T-helper 17 cell (primary cell): ENCODE measurements at regions not wholly inside any gene's neighbourhood (a gene's known extent, or its start where the extent isn't known, plus 50 kb on each side); places are given as distances from the start of the nearest gene placed in this dataset.

Experiments
- ATAC-seq: fragments of 150-1000 bp; cut with Tn5 transposase; 2 replicates; pipeline ENCODE4 v1.10.0; 2021; ENCODE audit warnings: mild to moderate bottlenecking, moderate library complexity
- DNase-seq, 3 donors: peaks; one replicate each; pipeline versions ENCODE4 v3.0.0 to v3.0.0-alpha.2; 2020 to 2021
- H3K9me3 ChIP-seq: one replicate; pipeline ENCODE4 v1.7.0; 2013; ENCODE audit warnings: low read length, mild to moderate bottlenecking; ENCODE audit not compliant: control insufficient read depth, poor library complexity, severe bottlenecking
- H3K27ac Mint-ChIP-seq: one replicate; pipeline ENCODE4 v1.8.0; 2022; ENCODE audit warnings: mild to moderate bottlenecking, moderate library complexity, mixed read lengths
- H3K27me3 Mint-ChIP-seq: one replicate; pipeline ENCODE4 v1.8.0; 2022; ENCODE audit warnings: mixed read lengths
- H3K36me3 Mint-ChIP-seq: one replicate; pipeline ENCODE4 v1.8.0; 2022; ENCODE audit warnings: low read depth, mixed read lengths
- H3K4me1 Mint-ChIP-seq: one replicate; pipeline ENCODE4 v1.8.0; 2022; ENCODE audit warnings: mild to moderate bottlenecking, mixed read lengths
- H3K4me3 Mint-ChIP-seq: one replicate; pipeline ENCODE4 v1.8.0; 2022; ENCODE audit warnings: mild to moderate bottlenecking, moderate library complexity, mixed read lengths

- Mint-ChIP-seq H3K4me3 (peak overlapping the region; percentile 60), H3K4me1 (peaks cover 9% of the 10 kb centered on the region), H3K36me3 (no peaks in the 10 kb centered on the region), H3K27ac (no peak overlapping the region), H3K27me3 (peaks cover 37% of the 10 kb centered on the region)
- ATAC-seq (no peak), DNase-seq (no peak)
- peaks cover 7% of the 10 kb centered on the region for H3K9me3 ChIP-seq
These were observed 124.2 kb downstream of the TMEM161B start for GRCh38 chr5:88144219-88145001.

- H3K9me3 ChIP-seq = peaks cover 7% of the 10 kb centered on the region
- DNase-seq = no peak
- Mint-ChIP-seq H3K27ac (no peak overlapping the region), H3K4me1 (peaks cover 9% of the 10 kb centered on the region), H3K36me3 (no peaks in the 10 kb centered on the region), H3K27me3 (peaks cover 37% of the 10 kb centered on the region), H3K4me3 (peak overlapping the region; percentile 60)
- ATAC-seq = no peak
These were observed 124.9 kb downstream of the TMEM161B start for GRCh38 chr5:88143693-88144218.

DNA sequence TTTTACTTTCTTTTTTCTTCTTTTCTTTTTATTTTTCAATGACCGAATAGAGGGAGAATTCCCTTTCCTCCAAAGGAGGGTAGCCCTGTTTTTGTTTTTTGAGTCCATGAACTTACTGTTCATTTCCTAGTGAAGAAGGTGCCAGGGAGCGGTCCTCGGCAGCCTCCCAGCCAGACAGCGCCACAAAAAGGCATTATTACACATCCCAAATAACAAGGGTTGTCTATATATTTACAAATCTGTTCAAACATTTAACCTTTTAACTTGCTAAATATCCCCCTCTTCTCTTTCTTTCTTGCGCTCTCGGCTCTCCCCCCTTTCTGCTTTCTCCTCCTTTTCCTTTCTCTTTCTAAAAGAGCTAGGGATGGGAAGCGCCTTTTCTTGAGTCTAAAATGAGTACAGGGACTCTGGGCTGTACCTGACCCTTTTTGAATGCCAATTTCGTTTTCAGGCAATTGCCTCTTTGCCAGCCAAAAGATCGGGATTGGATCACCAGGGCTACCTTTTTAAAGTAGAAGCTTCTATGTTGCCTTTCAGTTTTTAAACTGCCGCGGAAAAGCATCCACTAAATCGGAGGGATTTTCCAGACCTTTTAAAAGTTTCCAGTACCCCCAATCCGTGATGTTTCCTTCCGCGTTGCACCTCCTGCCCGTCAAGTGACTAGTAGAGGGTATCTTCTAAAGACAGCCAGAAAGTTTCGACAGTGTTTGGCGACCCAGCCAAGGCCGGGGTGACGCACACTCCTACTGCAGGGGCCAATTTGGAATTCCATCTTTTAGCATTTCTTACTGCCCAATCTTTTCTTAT, 125.6 kb downstream of the TMEM161B start:
- peaks cover 7% of the 10 kb centered on the region for H3K9me3 ChIP-seq
- Mint-ChIP-seq H3K4me3 (peak overlapping the region; percentile 31), H3K27me3 (peaks cover 37% of the 10 kb centered on the region), H3K27ac (no peak overlapping the region), H3K4me1 (peaks cover 9% of the 10 kb centered on the region), H3K36me3 (no peaks in the 10 kb centered on the region)
- no peak for DNase-seq
- ATAC-seq = no peak

DNA sequence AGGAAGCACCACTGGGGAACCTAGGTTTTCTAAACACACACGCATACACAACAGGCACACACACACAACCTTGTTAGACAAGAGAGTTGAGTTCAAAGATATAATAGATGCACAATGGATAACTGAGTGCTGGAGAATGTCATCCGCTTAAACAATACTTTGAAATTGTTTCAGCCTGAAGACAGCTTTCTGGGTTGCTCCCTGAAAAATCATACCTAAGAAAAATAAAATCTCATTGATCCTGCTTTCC, 126.1 kb downstream of the TMEM161B start:
- Mint-ChIP-seq H3K4me1 (peaks cover 9% of the 10 kb centered on the region), H3K4me3 (no peak overlapping the region), H3K27ac (no peak overlapping the region), H3K36me3 (no peaks in the 10 kb centered on the region), H3K27me3 (peaks cover 37% of the 10 kb centered on the region)
- ATAC-seq (no peak), DNase-seq (no peak)
- peaks cover 7% of the 10 kb centered on the region for H3K9me3 ChIP-seq

- ATAC-seq (peak; percentile 94), DNase-seq (peak; percentile 51 to 79 (median 68))
- Mint-ChIP-seq H3K27me3 (peaks cover 40% of the 10 kb centered on the region), H3K4me3 (no peak overlapping the region), H3K36me3 (no peaks in the 10 kb centered on the region), H3K27ac (no peak overlapping the region), H3K4me1 (peaks cover 9% of the 10 kb centered on the region)
- H3K9me3 ChIP-seq = peaks cover 5% of the 10 kb centered on the region
These were observed 127.5 kb downstream of the TMEM161B start for GRCh38 chr5:88140856-88141752.

DNA sequence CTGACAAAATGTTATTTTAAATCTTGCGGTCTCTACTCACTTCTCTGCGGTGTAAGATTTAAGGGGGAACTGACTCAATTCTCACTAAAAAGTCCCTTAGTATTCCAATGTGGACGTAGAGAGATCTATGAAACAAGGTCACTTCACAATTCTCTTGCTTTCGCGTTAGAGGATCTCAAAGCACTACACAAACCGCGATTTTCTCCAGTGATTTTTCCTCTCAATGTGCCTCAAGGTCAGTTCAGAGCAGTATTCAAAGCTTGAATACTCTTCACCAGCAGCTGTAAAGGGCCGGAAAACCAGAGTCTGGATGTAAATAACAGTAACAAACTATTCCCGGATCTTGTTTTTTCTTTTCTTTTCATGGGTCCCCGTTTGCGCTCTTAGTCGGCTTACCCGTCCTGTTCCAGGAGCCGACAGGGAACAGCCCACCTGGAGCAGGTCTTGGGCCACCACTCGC, 128.2 kb downstream of the TMEM161B start:
- peaks cover 4% of the 10 kb centered on the region for H3K9me3 ChIP-seq
- no peak for DNase-seq
- peaks cover 6% of the 10 kb centered on the region for H3K4me1 Mint-ChIP-seq
- no peaks in the 10 kb centered on the region for H3K36me3 Mint-ChIP-seq
- H3K27me3 Mint-ChIP-seq = peaks cover 34% of the 10 kb centered on the region
- H3K27ac Mint-ChIP-seq = no peak overlapping the region
- no peak for ATAC-seq
- no peak overlapping the region for H3K4me3 Mint-ChIP-seq

DNA sequence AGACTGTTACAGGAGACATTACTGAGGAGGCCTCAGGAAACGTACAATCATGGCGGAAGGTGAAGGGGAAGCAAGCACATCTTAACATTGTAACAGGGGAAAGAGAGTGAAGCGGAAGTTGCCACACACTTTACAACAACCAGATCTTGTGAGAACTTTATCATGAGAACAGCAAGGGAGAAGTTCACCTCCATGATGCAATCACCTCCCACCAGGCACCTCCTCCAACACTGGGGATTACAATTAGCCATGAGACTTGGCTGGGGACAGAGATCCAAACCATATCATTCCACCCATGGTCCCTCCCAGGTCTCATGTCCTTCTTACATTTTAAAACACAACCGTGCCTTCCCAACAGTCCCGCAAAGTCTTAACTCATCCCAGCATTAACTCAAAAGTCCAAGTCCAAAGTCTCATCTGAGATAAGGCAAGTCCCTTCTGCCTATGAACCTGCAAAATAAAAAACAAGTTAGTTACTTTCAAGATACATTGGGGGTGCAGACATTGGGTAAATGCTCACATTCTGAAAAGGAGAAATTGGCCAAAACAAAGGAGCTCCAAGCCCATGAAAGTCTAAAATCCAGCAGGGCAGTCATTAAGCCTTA, 138.3 kb downstream of the TMEM161B start:
- Mint-ChIP-seq H3K27ac (no peak overlapping the region), H3K27me3 (peaks cover 10% of the 10 kb centered on the region), H3K4me3 (no peak overlapping the region), H3K36me3 (no peaks in the 10 kb centered on the region), H3K4me1 (no peaks in the 10 kb centered on the region)
- DNase-seq = no peak
- H3K9me3 ChIP-seq = no peaks in the 10 kb centered on the region
- no peak for ATAC-seq

DNA sequence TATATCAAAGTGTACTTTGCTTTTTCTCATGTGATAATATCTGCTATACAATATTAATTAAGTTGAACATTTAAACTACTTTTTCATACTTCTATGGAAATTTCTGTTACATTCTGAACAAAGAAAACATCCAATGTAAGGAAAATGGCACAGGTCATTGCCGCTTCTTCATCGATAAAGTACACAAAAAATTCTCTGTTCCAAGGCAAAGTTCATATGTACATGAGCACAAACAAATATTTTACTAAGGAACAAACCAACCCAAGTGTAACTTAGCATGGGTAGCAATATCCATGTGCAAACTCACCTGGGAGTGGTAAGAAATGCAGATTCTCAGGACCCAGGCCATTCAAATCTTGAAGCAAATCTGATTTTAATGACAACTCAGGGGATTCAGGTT, 139.8 kb downstream of the TMEM161B start:
- Mint-ChIP-seq H3K27me3 (no peaks in the 10 kb centered on the region), H3K27ac (no peak overlapping the region), H3K4me3 (no peak overlapping the region), H3K4me1 (no peaks in the 10 kb centered on the region), H3K36me3 (no peaks in the 10 kb centered on the region)
- ATAC-seq (no peak), DNase-seq (no peak)
- H3K9me3 ChIP-seq = no peaks in the 10 kb centered on the region

DNA sequence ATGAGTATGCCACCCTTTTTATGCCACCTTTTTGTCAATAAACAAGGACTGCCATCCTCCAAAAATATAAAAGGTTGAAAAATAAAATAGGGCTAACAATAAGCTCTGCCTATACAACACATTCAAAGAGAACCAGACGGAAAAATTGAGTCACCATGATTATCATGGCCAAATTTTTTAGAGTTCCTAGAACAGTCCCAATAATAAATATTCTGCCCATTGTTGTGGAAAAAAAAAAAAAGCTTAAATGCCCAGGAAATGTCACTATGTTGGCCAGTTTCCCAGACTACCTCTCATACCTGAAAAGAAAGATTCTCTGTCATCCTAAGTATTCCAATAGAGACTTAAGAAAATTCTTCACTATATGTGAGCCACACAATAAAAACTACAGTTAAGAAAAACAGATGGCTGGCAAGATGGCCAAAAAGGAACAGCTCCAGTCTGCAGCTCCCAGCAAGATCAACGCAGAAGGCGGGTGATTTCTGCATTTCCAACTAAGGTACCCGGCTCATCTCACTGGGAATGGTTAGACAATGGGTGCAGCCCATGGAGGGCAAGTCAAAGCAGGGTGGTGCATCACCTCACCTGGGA, 149.0 kb downstream of the TMEM161B start:
- DNase-seq (no peak), ATAC-seq (no peak)
- no peak overlapping the region for H3K27ac Mint-ChIP-seq
- peaks cover 39% of the 10 kb centered on the region for H3K27me3 Mint-ChIP-seq
- no peak overlapping the region for H3K4me3 Mint-ChIP-seq
- H3K4me1 Mint-ChIP-seq = no peaks in the 10 kb centered on the region
- no peaks in the 10 kb centered on the region for H3K36me3 Mint-ChIP-seq
- H3K9me3 ChIP-seq = no peaks in the 10 kb centered on the region

DNA sequence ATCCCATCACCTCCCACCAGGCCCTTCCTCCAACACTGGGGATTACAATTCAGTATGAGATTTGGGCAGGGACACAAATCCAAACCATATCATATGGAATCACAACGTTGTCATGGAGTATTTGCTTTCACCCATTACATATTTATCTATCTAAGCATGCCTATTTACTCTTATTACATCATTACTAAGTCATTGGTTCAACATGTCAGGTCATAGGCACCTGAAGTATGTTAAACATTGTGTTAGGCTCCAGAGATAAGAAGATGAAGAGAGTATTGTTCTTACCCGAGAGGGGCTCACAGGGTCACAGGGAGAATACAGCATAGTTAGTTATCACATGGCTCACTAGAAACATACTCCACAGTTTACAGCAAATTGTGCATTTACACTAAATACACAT, 150.5 kb downstream of the TMEM161B start:
- Mint-ChIP-seq H3K36me3 (no peaks in the 10 kb centered on the region), H3K4me1 (no peaks in the 10 kb centered on the region), H3K4me3 (no peak overlapping the region), H3K27me3 (peaks cover 42% of the 10 kb centered on the region), H3K27ac (no peak overlapping the region)
- ATAC-seq = no peak
- no peak for DNase-seq
- H3K9me3 ChIP-seq = no peaks in the 10 kb centered on the region

- Mint-ChIP-seq H3K4me1 (no peaks in the 10 kb centered on the region), H3K4me3 (no peak overlapping the region), H3K27ac (no peak overlapping the region), H3K36me3 (no peaks in the 10 kb centered on the region), H3K27me3 (peaks cover 42% of the 10 kb centered on the region)
- no peak for ATAC-seq
- no peaks in the 10 kb centered on the region for H3K9me3 ChIP-seq
- DNase-seq = no peak
These were observed 151.1 kb downstream of the TMEM161B start for GRCh38 chr5:88117546-88117945.

DNA sequence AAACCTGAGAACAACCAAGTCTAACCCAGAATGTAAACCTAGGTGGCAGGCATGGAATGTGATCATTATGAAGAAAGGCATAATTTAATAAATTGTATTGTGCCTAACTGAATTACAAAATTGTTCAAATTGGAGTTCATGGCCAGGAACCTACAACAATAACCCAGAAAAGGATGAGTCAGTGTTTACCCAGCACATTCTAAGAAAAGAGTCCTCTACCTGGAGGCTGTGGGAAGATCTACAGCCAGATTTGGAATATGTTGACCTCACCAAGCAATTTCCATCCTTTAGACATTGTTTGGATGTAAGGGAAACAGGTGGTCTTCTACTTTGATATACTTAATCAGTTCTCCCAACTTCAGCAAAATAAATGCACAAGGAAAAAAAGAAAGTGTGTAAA, 152.2 kb downstream of the TMEM161B start:
- Mint-ChIP-seq H3K4me3 (no peak overlapping the region), H3K36me3 (no peaks in the 10 kb centered on the region), H3K27me3 (peaks cover 42% of the 10 kb centered on the region), H3K4me1 (no peaks in the 10 kb centered on the region), H3K27ac (no peak overlapping the region)
- no peaks in the 10 kb centered on the region for H3K9me3 ChIP-seq
- DNase-seq = no peak
- no peak for ATAC-seq
